ENCODE measurements at regions not wholly inside any gene's neighbourhood (a gene's known extent, or its start where the extent isn't known, plus 50 kb on each side); places are given as distances from the start of the nearest gene placed in this dataset.

GRCh38 chr9:82498541-82499317 lies 510.2 kb downstream of the SPATA31D1 start:
- TF ChIP-seq, protein P1, sequence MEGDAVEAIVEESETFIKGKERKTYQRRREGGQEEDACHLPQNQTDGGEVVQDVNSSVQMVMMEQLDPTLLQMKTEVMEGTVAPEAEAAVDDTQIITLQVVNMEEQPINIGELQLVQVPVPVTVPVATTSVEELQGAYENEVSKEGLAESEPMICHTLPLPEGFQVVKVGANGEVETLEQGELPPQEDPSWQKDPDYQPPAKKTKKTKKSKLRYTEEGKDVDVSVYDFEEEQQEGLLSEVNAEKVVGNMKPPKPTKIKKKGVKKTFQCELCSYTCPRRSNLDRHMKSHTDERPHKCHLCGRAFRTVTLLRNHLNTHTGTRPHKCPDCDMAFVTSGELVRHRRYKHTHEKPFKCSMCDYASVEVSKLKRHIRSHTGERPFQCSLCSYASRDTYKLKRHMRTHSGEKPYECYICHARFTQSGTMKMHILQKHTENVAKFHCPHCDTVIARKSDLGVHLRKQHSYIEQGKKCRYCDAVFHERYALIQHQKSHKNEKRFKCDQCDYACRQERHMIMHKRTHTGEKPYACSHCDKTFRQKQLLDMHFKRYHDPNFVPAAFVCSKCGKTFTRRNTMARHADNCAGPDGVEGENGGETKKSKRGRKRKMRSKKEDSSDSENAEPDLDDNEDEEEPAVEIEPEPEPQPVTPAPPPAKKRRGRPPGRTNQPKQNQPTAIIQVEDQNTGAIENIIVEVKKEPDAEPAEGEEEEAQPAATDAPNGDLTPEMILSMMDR (IDR thresholded peaks at IDR 0.05), result no peak
- TF ChIP-seq POLR2A (IDR thresholded peaks at IDR 0.05), result no peak

Measured in breast epithelium (tissue), 3 donors.